ENCODE measurements at regions not wholly inside any gene's neighbourhood (a gene's known extent, or its start where the extent isn't known, plus 50 kb on each side); places are given as distances from the start of the nearest gene placed in this dataset.
"Not testable (repeated sequence)": the region's sequence is repeated elsewhere in the genome, so short reads cannot be mapped to it uniquely, and the experiment has no call there.

DNA sequence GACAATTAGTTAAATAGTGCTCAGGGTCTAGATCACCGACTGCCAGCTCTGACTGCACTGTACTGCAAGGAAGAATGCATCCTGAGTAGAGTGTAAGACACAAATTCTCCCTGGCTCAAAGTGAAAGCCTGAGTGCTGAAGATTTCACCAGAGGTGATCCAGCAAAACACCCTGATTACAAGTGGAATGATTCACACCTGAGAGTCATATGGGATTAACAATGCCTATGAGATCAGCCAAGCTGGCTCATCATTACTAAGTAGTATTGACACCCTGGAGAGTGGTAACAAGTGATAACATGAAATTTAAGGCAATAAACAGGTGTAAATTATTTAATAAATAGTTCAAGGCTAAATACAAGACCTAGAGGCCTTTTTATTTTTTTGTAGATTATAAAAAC lies 403.8 kb upstream of the PRR20A start:
- H3K9me3 ChIP-seq (ENCODE audit: control insufficient read depth in 2 of 3, insufficient read depth in 1 of 3, low read length in 3 of 3): peaks cover 0 to 2% (median 0%) of the 10 kb centered on the region in 3 donors
- H3K9ac ChIP-seq (ENCODE audit: low read length in 3 of 3): no peak overlapping the region
- H3K4me1 ChIP-seq (ENCODE audit: control insufficient read depth in 2 of 3, insufficient read depth in 2 of 3, low read depth in 1 of 3, low read length in 3 of 3): no peaks in the 10 kb centered on the region
- H3K27me3 ChIP-seq (ENCODE audit: control insufficient read depth, insufficient read depth, low read length): no peaks in the 10 kb centered on the region
- no peak overlapping the region for H3K4me3 ChIP-seq (ENCODE audit: low read length in 3 of 3)
- FAIRE-seq (no peak), DNase-seq (no peak)
- intact Hi-C loops (cut with DNase I): no loop called here
- H3K27ac ChIP-seq (ENCODE audit: low read depth in 2 of 2, low read length in 2 of 2): no peak overlapping the region
- H3K36me3 ChIP-seq (ENCODE audit: control insufficient read depth in 2 of 3, insufficient read depth in 3 of 3, low read length in 3 of 3): no peaks in the 10 kb centered on the region
- TF ChIP-seq, protein P1, sequence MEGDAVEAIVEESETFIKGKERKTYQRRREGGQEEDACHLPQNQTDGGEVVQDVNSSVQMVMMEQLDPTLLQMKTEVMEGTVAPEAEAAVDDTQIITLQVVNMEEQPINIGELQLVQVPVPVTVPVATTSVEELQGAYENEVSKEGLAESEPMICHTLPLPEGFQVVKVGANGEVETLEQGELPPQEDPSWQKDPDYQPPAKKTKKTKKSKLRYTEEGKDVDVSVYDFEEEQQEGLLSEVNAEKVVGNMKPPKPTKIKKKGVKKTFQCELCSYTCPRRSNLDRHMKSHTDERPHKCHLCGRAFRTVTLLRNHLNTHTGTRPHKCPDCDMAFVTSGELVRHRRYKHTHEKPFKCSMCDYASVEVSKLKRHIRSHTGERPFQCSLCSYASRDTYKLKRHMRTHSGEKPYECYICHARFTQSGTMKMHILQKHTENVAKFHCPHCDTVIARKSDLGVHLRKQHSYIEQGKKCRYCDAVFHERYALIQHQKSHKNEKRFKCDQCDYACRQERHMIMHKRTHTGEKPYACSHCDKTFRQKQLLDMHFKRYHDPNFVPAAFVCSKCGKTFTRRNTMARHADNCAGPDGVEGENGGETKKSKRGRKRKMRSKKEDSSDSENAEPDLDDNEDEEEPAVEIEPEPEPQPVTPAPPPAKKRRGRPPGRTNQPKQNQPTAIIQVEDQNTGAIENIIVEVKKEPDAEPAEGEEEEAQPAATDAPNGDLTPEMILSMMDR (IDR thresholded peaks at IDR 0.05; ENCODE audit: borderline replicate concordance, extremely low read depth, insufficient read depth): no peak

DNA sequence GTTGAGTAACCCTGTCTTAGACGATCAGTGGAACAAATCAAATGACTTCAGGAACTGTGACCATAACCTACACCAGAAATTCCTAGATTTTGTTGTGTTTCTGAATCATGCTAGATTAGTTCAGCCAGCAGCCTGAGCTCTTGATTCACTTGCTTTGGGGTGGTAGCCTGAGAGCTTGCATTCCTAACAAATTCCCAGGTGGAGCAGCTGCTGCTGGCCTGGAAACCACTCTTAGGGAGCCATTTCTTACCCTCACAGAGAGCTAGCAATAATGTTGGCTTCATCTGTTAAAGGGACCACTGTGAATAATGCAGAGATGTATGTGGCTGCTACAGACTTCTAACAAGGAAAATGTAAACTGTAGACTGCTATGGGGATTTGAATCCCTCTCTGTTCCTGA lies 388.1 kb upstream of the PRR20A start:
- no peak for DNase-seq
- TF ChIP-seq, protein P1 (IDR thresholded peaks at IDR 0.05; ENCODE audit: borderline replicate concordance, extremely low read depth, insufficient read depth): no peak
- FAIRE-seq: no peak
- intact Hi-C loops (cut with DNase I): no loop called here
- no peak overlapping the region for H3K4me3 ChIP-seq (ENCODE audit: low read length in 3 of 3)
- no peaks in the 10 kb centered on the region for H3K27me3 ChIP-seq (ENCODE audit: control insufficient read depth, insufficient read depth, low read length)
- no peak overlapping the region for H3K9ac ChIP-seq (ENCODE audit: low read length in 3 of 3)
- H3K4me1 ChIP-seq (ENCODE audit: control insufficient read depth in 2 of 3, insufficient read depth in 2 of 3, low read depth in 1 of 3, low read length in 3 of 3): no peaks in the 10 kb centered on the region
- H3K36me3 ChIP-seq (ENCODE audit: control insufficient read depth in 2 of 3, insufficient read depth in 3 of 3, low read length in 3 of 3): no peaks in the 10 kb centered on the region
- no peaks in the 10 kb centered on the region for H3K9me3 ChIP-seq (ENCODE audit: control insufficient read depth in 2 of 3, insufficient read depth in 1 of 3, low read length in 3 of 3)
- H3K27ac ChIP-seq (ENCODE audit: low read depth in 2 of 2, low read length in 2 of 2): no peak overlapping the region

DNA sequence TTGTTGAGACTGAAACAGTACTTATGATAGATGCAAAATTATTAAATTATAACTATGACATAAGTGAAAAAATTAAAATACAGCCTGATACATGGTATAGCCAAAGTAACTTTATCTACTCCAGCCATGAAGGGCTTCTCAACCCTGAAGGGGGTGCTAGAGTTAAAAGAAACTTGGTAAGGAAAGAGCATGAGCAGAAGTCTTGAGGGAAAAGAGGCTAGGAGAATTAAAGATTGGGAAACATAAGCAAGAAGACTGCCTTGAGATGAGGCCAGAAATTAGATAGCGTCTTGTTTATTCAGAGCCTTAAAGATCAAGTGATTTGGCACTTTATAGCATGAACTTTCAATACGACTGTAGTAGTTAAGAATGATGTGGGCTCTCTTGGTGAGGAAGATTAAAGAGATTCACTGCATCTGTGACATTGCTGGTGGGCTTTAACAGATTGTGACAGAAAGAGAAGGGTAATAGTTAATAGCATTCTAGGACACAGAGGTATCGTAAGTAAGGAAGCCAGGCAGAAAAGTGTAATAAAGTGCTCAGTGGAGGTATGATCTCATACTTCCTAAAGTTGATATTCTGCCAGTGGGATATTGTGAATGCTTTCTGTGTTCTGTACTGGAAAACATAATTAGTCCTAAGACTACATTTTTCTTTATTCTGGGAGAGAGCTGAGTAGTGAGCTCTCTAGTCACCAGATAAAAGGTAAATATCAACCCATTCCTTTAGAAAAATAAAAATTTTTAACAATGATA lies 385.4 kb upstream of the PRR20A start:
- FAIRE-seq: no peak
- H3K4me1 ChIP-seq (ENCODE audit: control insufficient read depth in 2 of 3, insufficient read depth in 2 of 3, low read depth in 1 of 3, low read length in 3 of 3): no peaks in the 10 kb centered on the region
- no peak overlapping the region for H3K9ac ChIP-seq (ENCODE audit: low read length in 3 of 3)
- H3K4me3 ChIP-seq (ENCODE audit: low read length in 3 of 3): no peak overlapping the region
- no peaks in the 10 kb centered on the region for H3K36me3 ChIP-seq (ENCODE audit: control insufficient read depth in 2 of 3, insufficient read depth in 3 of 3, low read length in 3 of 3)
- TF ChIP-seq, protein P1 (IDR thresholded peaks at IDR 0.05; ENCODE audit: borderline replicate concordance, extremely low read depth, insufficient read depth): no peak
- H3K27me3 ChIP-seq (ENCODE audit: control insufficient read depth, insufficient read depth, low read length): no peaks in the 10 kb centered on the region
- no peak overlapping the region for H3K27ac ChIP-seq (ENCODE audit: low read depth in 2 of 2, low read length in 2 of 2)
- DNase-seq: peak in 1 of 5 donors; percentile 6
- H3K9me3 ChIP-seq (ENCODE audit: control insufficient read depth in 2 of 3, insufficient read depth in 1 of 3, low read length in 3 of 3): no peaks in the 10 kb centered on the region
- intact Hi-C loops (cut with DNase I): no loop called here

DNA sequence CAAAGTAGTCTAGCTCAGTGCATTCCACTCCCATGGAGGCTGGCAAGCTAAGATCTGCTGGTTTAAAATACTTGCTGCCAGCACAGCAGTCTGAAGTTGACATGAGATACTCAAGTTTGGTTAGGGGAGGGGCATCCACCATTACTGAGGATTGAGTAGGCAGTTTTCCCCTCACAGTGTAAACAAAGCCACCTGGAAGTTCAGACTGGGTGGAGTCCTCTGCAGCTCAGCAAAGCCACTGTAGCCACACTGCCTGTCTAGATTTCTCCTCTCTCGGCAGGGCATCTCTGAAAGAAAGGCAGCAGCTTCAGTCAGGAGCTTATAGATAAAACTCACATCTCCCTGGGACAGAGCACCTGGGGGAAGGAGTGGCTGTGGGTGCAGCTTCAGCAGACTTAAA lies 377.4 kb upstream of the PRR20A start:
- H3K27me3 ChIP-seq (ENCODE audit: control insufficient read depth, insufficient read depth, low read length); intact Hi-C loops (cut with DNase I); H3K36me3 ChIP-seq (ENCODE audit: control insufficient read depth in 2 of 3, insufficient read depth in 3 of 3, low read length in 3 of 3); H3K27ac ChIP-seq (ENCODE audit: low read depth in 2 of 2, low read length in 2 of 2); DNase-seq; FAIRE-seq; H3K9me3 ChIP-seq (ENCODE audit: control insufficient read depth in 2 of 3, insufficient read depth in 1 of 3, low read length in 3 of 3); H3K4me1 ChIP-seq (ENCODE audit: control insufficient read depth in 2 of 3, insufficient read depth in 2 of 3, low read depth in 1 of 3, low read length in 3 of 3); H3K9ac ChIP-seq (ENCODE audit: low read length in 3 of 3); H3K4me3 ChIP-seq (ENCODE audit: low read length in 3 of 3): not testable (repeated sequence)

Measured in kidney (tissue), 13 donors.